GM23338 (cell line): ENCODE measurements at regions not wholly inside any gene's neighbourhood (a gene's known extent, or its start where the extent isn't known, plus 50 kb on each side); places are given as distances from the start of the nearest gene placed in this dataset.

ENCODE experiments used
- ATAC-seq: fragments of 200-7000 bp; cut with Tn5 transposase; 3 replicates; pipeline ENCODE4 v1.9.1; 2020
- DNase-seq: peaks from one replicate; pipeline ENCODE4 v3.0.0-alpha.2; 2015; ENCODE audit warnings: low spot score
- H2AFZ ChIP-seq: fragments of 200-600 bp; sonication (generic); 2 replicates; pipeline ENCODE4 v1.8.0; 2016; ENCODE audit warnings: antibody characterized with exemption, mild to moderate bottlenecking, moderate library complexity
- H3F3A ChIP-seq: fragments of 200-600 bp; sonication (generic); replicated peaks from 2 replicates; pipeline ENCODE4 v1.8.0; 2017; ENCODE audit warnings: antibody characterized with exemption, mixed run types, low read depth
- H3K27ac ChIP-seq: fragments of 200-600 bp; sonication (generic); 2 replicates; pipeline ENCODE4 v1.6.1; 2016; ENCODE audit warnings: low read depth
- H3K27me3 ChIP-seq: fragments of 200-600 bp; sonication (generic); 2 replicates; pipeline ENCODE4 v1.8.0; 2016; ENCODE audit warnings: mild to moderate bottlenecking, mixed run types, moderate library complexity; ENCODE audit not compliant: insufficient read depth
- H3K36me3 ChIP-seq: fragments of 200-600 bp; sonication (generic); 2 replicates; pipeline ENCODE4 v1.8.0; 2016; ENCODE audit warnings: mild to moderate bottlenecking; ENCODE audit not compliant: insufficient read depth
- H3K4me1 ChIP-seq: fragments of 200-600 bp; sonication (generic); 2 replicates; pipeline ENCODE4 v1.8.0; 2016; ENCODE audit warnings: mild to moderate bottlenecking, moderate library complexity; ENCODE audit not compliant: insufficient read depth
- H3K4me2 ChIP-seq: fragments of 200-600 bp; sonication (generic); 2 replicates; pipeline ENCODE4 v1.7.1; 2017; ENCODE audit warnings: mixed run types
- H3K4me3 ChIP-seq: fragments of 200-600 bp; sonication (generic); 2 replicates; pipeline ENCODE4 v1.6.1; 2016; ENCODE audit warnings: mixed run types
- H3K79me2 ChIP-seq: fragments of 200-600 bp; sonication (generic); replicated peaks from 2 replicates; pipeline ENCODE4 v1.8.0; 2017; ENCODE audit warnings: mild to moderate bottlenecking; ENCODE audit not compliant: insufficient read depth
- H3K9me2 ChIP-seq: fragments of 200-600 bp; sonication (generic); 2 replicates; pipeline ENCODE4 v1.8.0; 2017; ENCODE audit not compliant: insufficient read depth
- H4K20me1 ChIP-seq: fragments of 200-600 bp; sonication (generic); replicated peaks from 2 replicates; pipeline ENCODE4 v1.8.0; 2017; ENCODE audit warnings: mild to moderate bottlenecking; ENCODE audit not compliant: insufficient read depth
- H3K27ac Mint-ChIP-seq: 2 replicates; pipeline ENCODE4 v1.8.0; 2020; ENCODE audit warnings: inconsistent platforms, mild to moderate bottlenecking, moderate library complexity, mixed read lengths
- H3K27me3 Mint-ChIP-seq: 3 replicates; pipeline ENCODE4 v1.8.0; 2022; ENCODE audit warnings: low read depth, mild to moderate bottlenecking, moderate library complexity, mixed read lengths, inconsistent platforms; ENCODE audit not compliant: insufficient read depth, poor library complexity
- H3K36me3 Mint-ChIP-seq: 3 replicates; pipeline ENCODE4 v1.8.0; 2021; ENCODE audit warnings: low read depth, mild to moderate bottlenecking, inconsistent platforms, moderate library complexity, mixed read lengths
- H3K4me1 Mint-ChIP-seq: 3 replicates; pipeline ENCODE4 v1.8.0; 2020; ENCODE audit warnings: mild to moderate bottlenecking, inconsistent platforms, mixed read lengths
- H3K4me3 Mint-ChIP-seq: 3 replicates; pipeline ENCODE4 v1.8.0; 2021; ENCODE audit warnings: moderate library complexity, mild to moderate bottlenecking, inconsistent platforms, mixed read lengths
- H3K9me3 Mint-ChIP-seq: 3 replicates; pipeline ENCODE4 v1.8.0; 2020; ENCODE audit warnings: moderate library complexity, mild to moderate bottlenecking, inconsistent platforms, mixed read lengths
- CREB1 ChIP-seq: fragments of 250-450 bp; sonication (Bioruptor Pico); IDR thresholded peaks from 2 replicates; pipeline ENCODE4 v1.5.0; 2020; ENCODE audit warnings: low read depth, mild to moderate bottlenecking, moderate library complexity
- ETS1 ChIP-seq: IDR thresholded peaks from 2 replicates; pipeline ENCODE4 v1.6.1; 2016; ENCODE audit warnings: antibody characterized with exemption
- EZH2 ChIP-seq: fragments of 200-600 bp; sonication (generic); IDR thresholded peaks from one replicate; pipeline ENCODE4 v1.8.0; 2017; ENCODE audit warnings: antibody characterized with exemption, mild to moderate bottlenecking, low read depth; ENCODE audit not compliant: unreplicated experiment
- EZH2phosphoT487 ChIP-seq: fragments of 200-600 bp; sonication (generic); IDR thresholded peaks from one replicate; pipeline ENCODE4 v1.8.1; 2018; ENCODE audit warnings: antibody characterized with exemption; ENCODE audit not compliant: unreplicated experiment
- JUNB ChIP-seq: IDR thresholded peaks from one replicate; pipeline ENCODE4 v1.6.1; 2016; ENCODE audit warnings: antibody characterized with exemption; ENCODE audit not compliant: unreplicated experiment
- NANOG ChIP-seq: IDR thresholded peaks from 2 replicates; pipeline ENCODE4 v1.6.1; 2016; ENCODE audit warnings: antibody characterized with exemption, borderline replicate concordance
- POLR2AphosphoS5 ChIP-seq: IDR thresholded peaks from 2 replicates; pipeline ENCODE4 v1.6.1; 2016; ENCODE audit warnings: antibody characterized with exemption, low read depth
- STAT1 ChIP-seq: IDR thresholded peaks from one replicate; pipeline ENCODE4 v1.6.1; 2016; ENCODE audit warnings: antibody characterized with exemption; ENCODE audit not compliant: unreplicated experiment
- ZNF114 ChIP-seq: fragments of 250-450 bp; sonication (Bioruptor Pico); IDR thresholded peaks from 2 replicates; pipeline ENCODE4 v1.5.0; 2020; ENCODE audit warnings: mild to moderate bottlenecking, moderate library complexity
- ZNF331 ChIP-seq: fragments of 250-450 bp; sonication (Bioruptor Pico); IDR thresholded peaks from 2 replicates; pipeline ENCODE4 v1.5.0; 2020; ENCODE audit warnings: low read depth, mild to moderate bottlenecking, moderate library complexity
- TF ChIP-seq, protein P1 (sequence below): fragments of 250-450 bp; sonication (Bioruptor Pico); IDR thresholded peaks from 2 replicates; pipeline ENCODE4 v1.5.0; 2020; ENCODE audit warnings: mild to moderate bottlenecking, moderate library complexity
- TF ChIP-seq, protein P2 (sequence below): IDR thresholded peaks from one replicate; pipeline ENCODE4 v1.6.1; 2018; ENCODE audit warnings: antibody characterized with exemption; ENCODE audit not compliant: unreplicated experiment
- TF ChIP-seq, protein P3 (sequence below), 2 experiments: fragments of 200-600 bp in 1 of 2; sonication (generic) in 1 of 2; conservative IDR thresholded peaks; 2 replicates each; pipeline versions ENCODE4 v1.5.1 to v1.6.1; 2016 to 2017; ENCODE audit warnings: antibody characterized with exemption in 2 of 2, low read depth in 2 of 2, mild to moderate bottlenecking in 2 of 2, moderate library complexity in 1 of 2

DNA sequence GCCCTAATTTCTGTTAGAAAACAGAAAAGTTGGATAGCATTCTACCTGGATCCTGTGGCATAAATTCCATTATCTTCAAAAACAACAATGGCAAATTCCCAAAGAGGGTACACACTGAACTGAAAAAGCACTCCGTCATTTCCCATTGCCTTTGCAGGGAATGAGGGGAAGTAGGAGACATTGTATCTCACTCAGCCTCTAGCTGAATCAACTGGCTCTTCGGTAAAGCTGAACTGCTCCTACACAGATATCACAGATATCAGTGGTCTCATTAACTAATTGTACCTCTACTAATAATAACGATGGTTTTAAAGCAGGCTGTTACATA is 64.2 kb upstream of the PRKAR2B start:
- H3K36me3 Mint-ChIP-seq, result no peaks in the 10 kb centered on the region
- no peaks in the 10 kb centered on the region for H3K79me2 ChIP-seq
- no peak overlapping the region for H3K4me2 ChIP-seq
- no peak overlapping the region for H3K4me3 Mint-ChIP-seq
- peak overlapping the region; percentile 25; the same call in 1 of the 2 replicates for H2AFZ ChIP-seq
- no peaks in the 10 kb centered on the region for H4K20me1 ChIP-seq
- H3K4me3 ChIP-seq, result no peak overlapping the region
- no peaks in the 10 kb centered on the region for H3F3A ChIP-seq
- no peak overlapping the region for H3K27ac Mint-ChIP-seq
- H3K4me1 Mint-ChIP-seq, result peaks cover 16% of the 10 kb centered on the region
- no peaks in the 10 kb centered on the region for H3K9me3 Mint-ChIP-seq
- no peak overlapping the region for H3K27ac ChIP-seq
- H3K27me3 ChIP-seq, result no peaks in the 10 kb centered on the region
- no peaks in the 10 kb centered on the region for H3K9me2 ChIP-seq
- TF ChIP-seq EZH2phosphoT487 (no peak), ETS1 (no peak), EZH2 (no peak), NANOG (no peak), CREB1 (CRISPR knock-in tag) (no peak), ZNF114 (no peak), POLR2AphosphoS5 (no peak), ZNF331 (CRISPR knock-in tag) (no peak), STAT1 (no peak), JUNB (no peak)
- TF ChIP-seq, protein P1, sequence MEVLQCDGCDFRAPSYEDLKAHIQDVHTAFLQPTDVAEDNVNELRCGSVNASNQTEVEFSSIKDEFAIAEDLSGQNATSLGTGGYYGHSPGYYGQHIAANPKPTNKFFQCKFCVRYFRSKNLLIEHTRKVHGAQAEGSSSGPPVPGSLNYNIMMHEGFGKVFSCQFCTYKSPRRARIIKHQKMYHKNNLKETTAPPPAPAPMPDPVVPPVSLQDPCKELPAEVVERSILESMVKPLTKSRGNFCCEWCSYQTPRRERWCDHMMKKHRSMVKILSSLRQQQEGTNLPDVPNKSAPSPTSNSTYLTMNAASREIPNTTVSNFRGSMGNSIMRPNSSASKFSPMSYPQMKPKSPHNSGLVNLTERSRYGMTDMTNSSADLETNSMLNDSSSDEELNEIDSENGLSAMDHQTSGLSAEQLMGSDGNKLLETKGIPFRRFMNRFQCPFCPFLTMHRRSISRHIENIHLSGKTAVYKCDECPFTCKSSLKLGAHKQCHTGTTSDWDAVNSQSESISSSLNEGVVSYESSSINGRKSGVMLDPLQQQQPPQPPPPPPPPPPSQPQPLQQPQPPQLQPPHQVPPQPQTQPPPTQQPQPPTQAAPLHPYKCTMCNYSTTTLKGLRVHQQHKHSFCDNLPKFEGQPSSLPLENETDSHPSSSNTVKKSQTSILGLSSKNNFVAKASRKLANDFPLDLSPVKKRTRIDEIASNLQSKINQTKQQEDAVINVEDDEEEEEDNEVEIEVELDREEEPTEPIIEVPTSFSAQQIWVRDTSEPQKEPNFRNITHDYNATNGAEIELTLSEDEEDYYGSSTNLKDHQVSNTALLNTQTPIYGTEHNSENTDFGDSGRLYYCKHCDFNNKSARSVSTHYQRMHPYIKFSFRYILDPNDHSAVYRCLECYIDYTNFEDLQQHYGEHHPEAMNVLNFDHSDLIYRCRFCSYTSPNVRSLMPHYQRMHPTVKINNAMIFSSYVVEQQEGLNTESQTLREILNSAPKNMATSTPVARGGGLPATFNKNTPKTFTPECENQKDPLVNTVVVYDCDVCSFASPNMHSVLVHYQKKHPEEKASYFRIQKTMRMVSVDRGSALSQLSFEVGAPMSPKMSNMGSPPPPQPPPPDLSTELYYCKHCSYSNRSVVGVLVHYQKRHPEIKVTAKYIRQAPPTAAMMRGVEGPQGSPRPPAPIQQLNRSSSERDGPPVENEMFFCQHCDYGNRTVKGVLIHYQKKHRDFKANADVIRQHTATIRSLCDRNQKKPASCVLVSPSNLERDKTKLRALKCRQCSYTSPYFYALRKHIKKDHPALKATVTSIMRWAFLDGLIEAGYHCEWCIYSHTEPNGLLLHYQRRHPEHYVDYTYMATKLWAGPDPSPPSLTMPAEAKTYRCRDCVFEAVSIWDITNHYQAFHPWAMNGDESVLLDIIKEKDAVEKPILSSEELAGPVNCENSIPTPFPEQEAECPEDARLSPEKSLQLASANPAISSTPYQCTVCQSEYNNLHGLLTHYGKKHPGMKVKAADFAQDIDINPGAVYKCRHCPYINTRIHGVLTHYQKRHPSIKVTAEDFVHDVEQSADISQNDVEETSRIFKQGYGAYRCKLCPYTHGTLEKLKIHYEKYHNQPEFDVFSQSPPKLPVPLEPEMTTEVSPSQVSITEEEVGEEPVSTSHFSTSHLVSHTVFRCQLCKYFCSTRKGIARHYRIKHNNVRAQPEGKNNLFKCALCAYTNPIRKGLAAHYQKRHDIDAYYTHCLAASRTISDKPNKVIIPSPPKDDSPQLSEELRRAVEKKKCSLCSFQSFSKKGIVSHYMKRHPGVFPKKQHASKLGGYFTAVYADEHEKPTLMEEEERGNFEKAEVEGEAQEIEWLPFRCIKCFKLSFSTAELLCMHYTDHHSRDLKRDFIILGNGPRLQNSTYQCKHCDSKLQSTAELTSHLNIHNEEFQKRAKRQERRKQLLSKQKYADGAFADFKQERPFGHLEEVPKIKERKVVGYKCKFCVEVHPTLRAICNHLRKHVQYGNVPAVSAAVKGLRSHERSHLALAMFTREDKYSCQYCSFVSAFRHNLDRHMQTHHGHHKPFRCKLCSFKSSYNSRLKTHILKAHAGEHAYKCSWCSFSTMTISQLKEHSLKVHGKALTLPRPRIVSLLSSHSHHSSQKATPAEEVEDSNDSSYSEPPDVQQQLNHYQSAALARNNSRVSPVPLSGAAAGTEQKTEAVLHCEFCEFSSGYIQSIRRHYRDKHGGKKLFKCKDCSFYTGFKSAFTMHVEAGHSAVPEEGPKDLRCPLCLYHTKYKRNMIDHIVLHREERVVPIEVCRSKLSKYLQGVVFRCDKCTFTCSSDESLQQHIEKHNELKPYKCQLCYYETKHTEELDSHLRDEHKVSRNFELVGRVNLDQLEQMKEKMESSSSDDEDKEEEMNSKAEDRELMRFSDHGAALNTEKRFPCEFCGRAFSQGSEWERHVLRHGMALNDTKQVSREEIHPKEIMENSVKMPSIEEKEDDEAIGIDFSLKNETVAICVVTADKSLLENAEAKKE, result no peak
- TF ChIP-seq, protein P2, sequence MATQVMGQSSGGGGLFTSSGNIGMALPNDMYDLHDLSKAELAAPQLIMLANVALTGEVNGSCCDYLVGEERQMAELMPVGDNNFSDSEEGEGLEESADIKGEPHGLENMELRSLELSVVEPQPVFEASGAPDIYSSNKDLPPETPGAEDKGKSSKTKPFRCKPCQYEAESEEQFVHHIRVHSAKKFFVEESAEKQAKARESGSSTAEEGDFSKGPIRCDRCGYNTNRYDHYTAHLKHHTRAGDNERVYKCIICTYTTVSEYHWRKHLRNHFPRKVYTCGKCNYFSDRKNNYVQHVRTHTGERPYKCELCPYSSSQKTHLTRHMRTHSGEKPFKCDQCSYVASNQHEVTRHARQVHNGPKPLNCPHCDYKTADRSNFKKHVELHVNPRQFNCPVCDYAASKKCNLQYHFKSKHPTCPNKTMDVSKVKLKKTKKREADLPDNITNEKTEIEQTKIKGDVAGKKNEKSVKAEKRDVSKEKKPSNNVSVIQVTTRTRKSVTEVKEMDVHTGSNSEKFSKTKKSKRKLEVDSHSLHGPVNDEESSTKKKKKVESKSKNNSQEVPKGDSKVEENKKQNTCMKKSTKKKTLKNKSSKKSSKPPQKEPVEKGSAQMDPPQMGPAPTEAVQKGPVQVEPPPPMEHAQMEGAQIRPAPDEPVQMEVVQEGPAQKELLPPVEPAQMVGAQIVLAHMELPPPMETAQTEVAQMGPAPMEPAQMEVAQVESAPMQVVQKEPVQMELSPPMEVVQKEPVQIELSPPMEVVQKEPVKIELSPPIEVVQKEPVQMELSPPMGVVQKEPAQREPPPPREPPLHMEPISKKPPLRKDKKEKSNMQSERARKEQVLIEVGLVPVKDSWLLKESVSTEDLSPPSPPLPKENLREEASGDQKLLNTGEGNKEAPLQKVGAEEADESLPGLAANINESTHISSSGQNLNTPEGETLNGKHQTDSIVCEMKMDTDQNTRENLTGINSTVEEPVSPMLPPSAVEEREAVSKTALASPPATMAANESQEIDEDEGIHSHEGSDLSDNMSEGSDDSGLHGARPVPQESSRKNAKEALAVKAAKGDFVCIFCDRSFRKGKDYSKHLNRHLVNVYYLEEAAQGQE, result no peak
- TF ChIP-seq, protein P3, sequence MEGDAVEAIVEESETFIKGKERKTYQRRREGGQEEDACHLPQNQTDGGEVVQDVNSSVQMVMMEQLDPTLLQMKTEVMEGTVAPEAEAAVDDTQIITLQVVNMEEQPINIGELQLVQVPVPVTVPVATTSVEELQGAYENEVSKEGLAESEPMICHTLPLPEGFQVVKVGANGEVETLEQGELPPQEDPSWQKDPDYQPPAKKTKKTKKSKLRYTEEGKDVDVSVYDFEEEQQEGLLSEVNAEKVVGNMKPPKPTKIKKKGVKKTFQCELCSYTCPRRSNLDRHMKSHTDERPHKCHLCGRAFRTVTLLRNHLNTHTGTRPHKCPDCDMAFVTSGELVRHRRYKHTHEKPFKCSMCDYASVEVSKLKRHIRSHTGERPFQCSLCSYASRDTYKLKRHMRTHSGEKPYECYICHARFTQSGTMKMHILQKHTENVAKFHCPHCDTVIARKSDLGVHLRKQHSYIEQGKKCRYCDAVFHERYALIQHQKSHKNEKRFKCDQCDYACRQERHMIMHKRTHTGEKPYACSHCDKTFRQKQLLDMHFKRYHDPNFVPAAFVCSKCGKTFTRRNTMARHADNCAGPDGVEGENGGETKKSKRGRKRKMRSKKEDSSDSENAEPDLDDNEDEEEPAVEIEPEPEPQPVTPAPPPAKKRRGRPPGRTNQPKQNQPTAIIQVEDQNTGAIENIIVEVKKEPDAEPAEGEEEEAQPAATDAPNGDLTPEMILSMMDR (conservative IDR thresholded peaks at IDR 0.05; ENCODE audit: low read depth in 2 of 2), result no peak
- H3K4me1 ChIP-seq, result peaks cover 4% of the 10 kb centered on the region; the same call in 1 of the 2 replicates
- H3K36me3 ChIP-seq, result no peaks in the 10 kb centered on the region
- DNase-seq, result no peak
- peaks cover 3% of the 10 kb centered on the region for H3K27me3 Mint-ChIP-seq
- ATAC-seq, result no peak
